CD4-positive, CD25-positive, alpha-beta regulatory T cell (primary cell): ENCODE measurements at regions not wholly inside any gene's neighbourhood (a gene's known extent, or its start where the extent isn't known, plus 50 kb on each side); places are given as distances from the start of the nearest gene placed in this dataset.
A peak's percentile ranks its signal among the peaks of the same experiment; 100 is the strongest.

Experiments used
- ATAC-seq, 2 donors: fragments of 150-1000 bp; cut with Tn5 transposase; one replicate each; pipeline ENCODE4 v1.10.0; 2021; ENCODE audit warnings: low read depth in 2 of 2, moderate number of reproducible peaks in 2 of 2, moderate library complexity in 1 of 2
- DNase-seq, 3 donors: peaks; one replicate each; pipeline versions ENCODE4 v3.0.0 to v3.0.0-alpha.2; 2012 to 2022; ENCODE audit warnings: mixed read lengths in 1 of 3
- H3K27ac ChIP-seq: one replicate; pipeline ENCODE4 v1.7.0; 2013; ENCODE audit warnings: mild to moderate bottlenecking, low read length; ENCODE audit not compliant: insufficient read depth, poor library complexity, severe bottlenecking
- H3K27me3 ChIP-seq: one replicate; pipeline ENCODE4 v1.7.0; 2013; ENCODE audit warnings: low read length; ENCODE audit not compliant: control insufficient read depth, insufficient read depth
- H3K36me3 ChIP-seq: one replicate; pipeline ENCODE4 v1.7.0; 2013; ENCODE audit warnings: mild to moderate bottlenecking, low read length, moderate library complexity; ENCODE audit not compliant: control insufficient read depth, insufficient read depth
- H3K4me1 ChIP-seq: 2 replicates; pipeline ENCODE4 v1.7.0; 2013; ENCODE audit warnings: mild to moderate bottlenecking, low read length; ENCODE audit not compliant: insufficient read depth, control insufficient read depth, poor library complexity, severe bottlenecking
- H3K4me3 ChIP-seq: one replicate; pipeline ENCODE4 v1.7.0; 2013; ENCODE audit warnings: low read depth, mild to moderate bottlenecking, low read length, moderate library complexity
- H3K9me3 ChIP-seq, 2 experiments: 1 replicate in 1 of 2; 2 replicates in 1 of 2; pipeline ENCODE4 v1.7.0; 2013; ENCODE audit warnings: low read length in 2 of 2, mild to moderate bottlenecking in 1 of 2, moderate library complexity in 1 of 2; ENCODE audit not compliant: control insufficient read depth in 2 of 2
- H3K27ac Mint-ChIP-seq, 3 donors: one replicate each; pipeline ENCODE4 v1.8.0; 2020 to 2022; ENCODE audit warnings: mild to moderate bottlenecking in 3 of 3, mixed read lengths in 3 of 3, moderate library complexity in 2 of 3
- H3K27me3 Mint-ChIP-seq: one replicate; pipeline ENCODE4 v1.8.0; 2022; ENCODE audit warnings: mild to moderate bottlenecking, mixed read lengths
- H3K36me3 Mint-ChIP-seq: one replicate; pipeline ENCODE4 v1.8.0; 2020; ENCODE audit warnings: mixed read lengths
- H3K4me1 Mint-ChIP-seq, 4 donors: one replicate each; pipeline ENCODE4 v1.8.0; 2020 to 2022; ENCODE audit warnings: mixed read lengths in 4 of 4, mild to moderate bottlenecking in 1 of 4
- H3K4me3 Mint-ChIP-seq, 4 donors: one replicate each; pipeline ENCODE4 v1.8.0; 2020 to 2022; ENCODE audit warnings: mild to moderate bottlenecking in 4 of 4, mixed read lengths in 4 of 4, moderate library complexity in 3 of 4
- H3K9me3 Mint-ChIP-seq, 7 donors: one replicate each; pipeline ENCODE4 v1.8.0; 2020 to 2022; ENCODE audit warnings: mixed read lengths in 7 of 7, mild to moderate bottlenecking in 3 of 7, moderate library complexity in 2 of 7

DNA sequence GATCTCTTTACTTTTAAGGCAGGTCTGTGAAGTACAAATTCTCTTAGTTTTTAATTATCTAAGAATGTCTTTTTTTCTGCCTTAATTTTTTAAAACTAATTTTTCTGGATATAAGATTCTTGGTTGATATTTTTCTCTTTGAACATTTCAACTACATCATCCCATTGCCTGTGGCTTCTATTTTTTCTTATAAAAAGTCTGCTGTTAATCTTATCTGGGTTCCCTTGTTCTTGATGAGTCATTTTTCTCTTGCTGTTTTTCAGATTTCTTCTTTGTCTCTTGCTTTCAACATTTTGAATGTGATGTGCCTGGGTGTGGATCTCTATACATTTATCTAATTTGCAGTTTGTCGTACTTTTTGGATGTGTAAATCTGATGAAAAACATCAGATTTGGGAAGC, 525.2 kb upstream of the PBX1 start:
- no peaks in the 10 kb centered on the region for H3K36me3 Mint-ChIP-seq
- no peaks in the 10 kb centered on the region for H3K4me1 Mint-ChIP-seq
- Histone ChIP-seq H3K4me3 (no peak overlapping the region), H3K27me3 (no peaks in the 10 kb centered on the region), H3K36me3 (no peaks in the 10 kb centered on the region), H3K27ac (no peak overlapping the region), H3K9me3 (peaks cover 4 to 7% of the 10 kb centered on the region in 2 experiments), H3K4me1 (no peaks in the 10 kb centered on the region)
- ATAC-seq = no peak
- H3K9me3 Mint-ChIP-seq = peaks cover 4 to 32% (median 9%) of the 10 kb centered on the region in 7 donors
- H3K4me3 Mint-ChIP-seq = peak overlapping the region in 1 of 4 donors; percentile 32
- no peak for DNase-seq
- no peaks in the 10 kb centered on the region for H3K27me3 Mint-ChIP-seq
- no peak overlapping the region for H3K27ac Mint-ChIP-seq

DNA sequence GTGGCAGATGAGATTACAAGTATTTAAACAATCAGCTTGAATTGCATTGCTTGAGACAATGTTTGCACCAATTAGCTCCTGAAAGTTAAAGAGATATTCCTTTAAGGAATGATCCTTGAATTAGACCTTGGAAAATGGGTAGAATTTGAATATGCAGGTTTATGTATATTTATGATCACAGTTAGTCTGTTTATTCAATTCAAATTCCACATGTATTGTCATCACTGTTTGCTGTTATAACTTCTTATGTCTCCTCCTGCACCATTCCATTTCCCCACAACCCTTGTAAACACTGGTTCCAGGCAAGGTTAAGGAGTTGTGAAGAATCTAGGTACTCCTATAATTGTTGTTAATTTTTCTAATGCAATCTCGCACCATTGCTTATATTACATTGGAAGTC, 518.2 kb upstream of the PBX1 start:
- no peaks in the 10 kb centered on the region for H3K36me3 ChIP-seq
- Mint-ChIP-seq H3K36me3 (no peaks in the 10 kb centered on the region), H3K27ac (no peak overlapping the region), H3K9me3 (peaks cover 0 to 15% (median 2%) of the 10 kb centered on the region in 7 donors), H3K4me3 (no peak overlapping the region), H3K4me1 (no peaks in the 10 kb centered on the region), H3K27me3 (no peaks in the 10 kb centered on the region)
- H3K27ac ChIP-seq = no peak overlapping the region
- no peak for ATAC-seq
- H3K27me3 ChIP-seq = no peaks in the 10 kb centered on the region
- H3K9me3 ChIP-seq = peaks cover 0 to 4% of the 10 kb centered on the region in 2 experiments
- no peak overlapping the region for H3K4me3 ChIP-seq
- no peaks in the 10 kb centered on the region for H3K4me1 ChIP-seq
- no peak for DNase-seq

DNA sequence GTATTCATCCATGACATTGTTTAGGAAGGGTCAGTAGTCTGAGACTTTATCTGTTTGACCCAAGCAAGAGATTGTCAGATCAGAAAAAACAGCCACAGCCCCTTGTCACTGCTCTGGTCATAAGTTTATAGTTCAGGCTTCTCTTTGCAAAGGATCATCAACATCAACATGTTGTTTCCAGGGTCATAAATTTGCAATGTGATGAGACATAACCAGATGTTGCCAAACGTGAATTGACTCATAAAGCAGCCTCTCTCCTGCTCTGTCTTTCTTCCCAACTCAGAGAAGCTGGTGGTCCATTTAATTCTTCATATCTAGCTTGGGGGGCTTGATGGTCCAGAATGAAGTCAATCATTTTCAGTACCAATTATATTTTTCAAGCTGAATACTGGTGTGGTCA, 507.2 kb upstream of the PBX1 start:
- H3K4me3 Mint-ChIP-seq = no peak overlapping the region
- no peaks in the 10 kb centered on the region for H3K27me3 Mint-ChIP-seq
- peaks cover 0 to 28% (median 8%) of the 10 kb centered on the region in 7 donors for H3K9me3 Mint-ChIP-seq
- Histone ChIP-seq H3K4me3 (no peak overlapping the region), H3K27me3 (no peaks in the 10 kb centered on the region), H3K36me3 (no peaks in the 10 kb centered on the region), H3K9me3 (peaks cover 0 to 4% of the 10 kb centered on the region in 2 experiments), H3K4me1 (no peaks in the 10 kb centered on the region), H3K27ac (no peak overlapping the region)
- H3K27ac Mint-ChIP-seq = no peak overlapping the region
- ATAC-seq (no peak), DNase-seq (no peak)
- no peaks in the 10 kb centered on the region for H3K36me3 Mint-ChIP-seq
- H3K4me1 Mint-ChIP-seq = no peaks in the 10 kb centered on the region

DNA sequence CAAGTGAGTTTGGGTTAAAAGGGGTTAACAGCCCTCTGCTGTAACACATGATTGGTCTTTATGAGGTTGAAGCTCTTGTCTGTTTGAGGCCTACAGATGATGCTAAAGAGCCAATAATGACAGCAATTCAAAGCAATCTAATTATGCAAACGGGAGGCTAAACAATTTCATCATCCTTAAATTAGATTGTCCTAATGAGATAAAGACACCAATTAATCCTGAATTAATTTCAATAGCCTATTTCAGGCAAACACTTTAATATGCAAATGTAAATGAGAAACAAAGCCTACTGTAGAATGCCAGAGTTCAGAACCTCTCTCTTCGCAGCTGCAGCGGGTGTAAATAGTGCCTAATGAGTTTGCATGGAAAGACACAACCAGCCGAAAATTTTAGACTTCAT, 504.7 kb upstream of the PBX1 start:
- H3K27me3 Mint-ChIP-seq = no peaks in the 10 kb centered on the region
- no peak overlapping the region for H3K4me3 ChIP-seq
- no peaks in the 10 kb centered on the region for H3K36me3 ChIP-seq
- H3K36me3 Mint-ChIP-seq = no peaks in the 10 kb centered on the region
- no peaks in the 10 kb centered on the region for H3K4me1 Mint-ChIP-seq
- peaks cover 0 to 28% (median 10%) of the 10 kb centered on the region in 7 donors for H3K9me3 Mint-ChIP-seq
- no peak overlapping the region for H3K27ac Mint-ChIP-seq
- no peak for DNase-seq
- no peak for ATAC-seq
- no peak overlapping the region for H3K4me3 Mint-ChIP-seq
- no peaks in the 10 kb centered on the region for H3K4me1 ChIP-seq
- no peaks in the 10 kb centered on the region for H3K27me3 ChIP-seq
- H3K27ac ChIP-seq = no peak overlapping the region
- H3K9me3 ChIP-seq = peaks cover 0 to 4% of the 10 kb centered on the region in 2 experiments

DNA sequence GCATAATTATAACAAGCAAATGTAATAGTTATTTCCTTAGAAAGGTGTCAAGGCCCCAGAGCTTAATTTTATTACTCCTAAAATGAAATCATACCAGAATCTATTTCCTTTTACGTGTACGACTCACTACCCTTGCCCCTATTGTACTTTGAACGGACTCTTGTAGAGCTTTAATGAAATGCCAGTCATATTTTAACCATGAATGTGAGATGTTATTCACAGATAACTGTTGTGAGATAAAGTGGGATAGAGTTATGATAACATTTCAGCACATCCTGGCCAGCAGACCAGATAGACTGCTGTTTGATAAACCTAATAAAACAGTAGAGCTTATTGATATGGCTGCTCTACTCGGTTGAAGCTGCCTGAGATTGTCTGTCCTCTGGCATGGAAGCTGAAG, 500.8 kb upstream of the PBX1 start:
- Histone ChIP-seq H3K4me3 (no peak overlapping the region), H3K36me3 (no peaks in the 10 kb centered on the region), H3K27ac (no peak overlapping the region), H3K4me1 (no peaks in the 10 kb centered on the region), H3K27me3 (no peaks in the 10 kb centered on the region), H3K9me3 (peaks cover 0 to 4% of the 10 kb centered on the region in 2 experiments)
- no peaks in the 10 kb centered on the region for H3K27me3 Mint-ChIP-seq
- H3K4me1 Mint-ChIP-seq = peaks cover 0 to 4% (median 0%) of the 10 kb centered on the region in 4 donors
- no peak overlapping the region for H3K27ac Mint-ChIP-seq
- H3K36me3 Mint-ChIP-seq = no peaks in the 10 kb centered on the region
- DNase-seq (no peak), ATAC-seq (no peak)
- H3K9me3 Mint-ChIP-seq = peaks cover 0 to 25% (median 9%) of the 10 kb centered on the region in 7 donors
- no peak overlapping the region for H3K4me3 Mint-ChIP-seq

DNA sequence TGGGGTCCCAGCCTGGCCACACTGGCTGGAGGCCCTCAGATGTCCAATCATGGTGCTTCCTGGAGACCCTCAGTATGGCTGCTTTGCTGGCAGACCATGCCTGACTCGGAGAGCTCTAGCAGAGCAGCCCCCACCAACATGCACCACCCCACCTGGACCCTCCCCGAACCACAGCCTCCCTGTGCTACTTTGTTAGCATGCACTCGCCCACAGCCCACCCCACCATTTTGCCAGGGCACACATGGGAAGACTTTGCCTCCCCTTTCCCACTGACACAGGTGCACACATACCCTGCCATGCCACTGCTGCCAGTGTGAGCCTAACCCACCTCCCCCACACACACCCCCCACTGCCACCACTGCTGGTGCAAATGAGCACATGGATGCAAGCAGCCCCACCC, 497.5 kb upstream of the PBX1 start:
- no peak overlapping the region for H3K27ac ChIP-seq

DNA sequence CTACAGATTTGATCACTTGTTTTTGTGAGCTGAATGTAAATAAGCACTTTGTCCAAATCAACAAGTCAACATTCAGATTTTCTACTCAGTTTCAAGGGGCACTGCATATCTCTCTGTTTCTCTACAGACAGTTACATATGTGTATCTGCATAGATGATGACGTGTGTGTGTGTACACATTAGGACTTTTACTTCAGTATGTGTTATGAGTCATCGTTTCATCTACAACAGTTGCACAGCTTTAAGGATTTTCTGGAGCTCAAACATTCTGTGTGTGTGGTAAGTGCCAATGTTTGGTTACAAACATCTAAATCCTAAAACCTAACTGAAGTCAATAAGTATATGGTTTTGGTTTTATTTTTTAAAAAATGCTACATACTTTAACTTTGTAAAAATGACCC, 494.5 kb upstream of the PBX1 start:
- no peak overlapping the region for H3K27ac ChIP-seq
- no peaks in the 10 kb centered on the region for H3K27me3 ChIP-seq
- H3K36me3 ChIP-seq = no peaks in the 10 kb centered on the region
- Mint-ChIP-seq H3K36me3 (no peaks in the 10 kb centered on the region), H3K4me1 (peaks cover 0 to 4% (median 0%) of the 10 kb centered on the region in 4 donors), H3K27me3 (no peaks in the 10 kb centered on the region), H3K9me3 (peaks cover 0 to 30% (median 4%) of the 10 kb centered on the region in 7 donors), H3K4me3 (no peak overlapping the region), H3K27ac (no peak overlapping the region)
- no peaks in the 10 kb centered on the region for H3K4me1 ChIP-seq
- H3K9me3 ChIP-seq = no peaks in the 10 kb centered on the region
- H3K4me3 ChIP-seq = no peak overlapping the region
- no peak for DNase-seq
- no peak for ATAC-seq

More for the DNA sequence above, 497.5 kb upstream of the PBX1 start:
- Mint-ChIP-seq H3K9me3 (peaks cover 0 to 23% (median 5%) of the 10 kb centered on the region in 7 donors), H3K4me3 (no peak overlapping the region), H3K4me1 (peaks cover 0 to 4% (median 0%) of the 10 kb centered on the region in 4 donors), H3K36me3 (no peaks in the 10 kb centered on the region), H3K27me3 (no peaks in the 10 kb centered on the region), H3K27ac (no peak overlapping the region)
- H3K36me3 ChIP-seq = no peaks in the 10 kb centered on the region
- no peaks in the 10 kb centered on the region for H3K4me1 ChIP-seq
- H3K27me3 ChIP-seq = no peaks in the 10 kb centered on the region
- no peak overlapping the region for H3K4me3 ChIP-seq
- ATAC-seq = no peak
- no peak for DNase-seq
- no peaks in the 10 kb centered on the region for H3K9me3 ChIP-seq

DNA sequence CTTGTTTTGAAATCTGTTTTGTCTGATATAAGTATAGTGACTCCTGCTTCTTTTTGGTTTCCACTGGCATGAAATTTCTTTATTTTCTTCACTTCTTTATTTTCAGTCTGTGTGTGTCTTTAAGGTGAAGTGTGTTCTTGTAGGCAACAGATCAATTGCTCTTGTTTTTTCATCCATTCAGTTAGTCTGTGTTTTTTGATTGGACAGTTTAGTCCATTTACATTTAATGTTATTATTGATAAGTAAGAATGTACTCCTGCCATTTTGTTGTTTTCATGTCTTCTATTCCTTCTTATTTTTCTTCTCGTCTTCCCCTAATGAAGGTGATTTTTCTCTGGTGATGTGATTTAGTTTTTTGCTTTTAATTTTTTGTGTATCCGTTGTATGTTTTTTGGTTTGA, 487.7 kb upstream of the PBX1 start:
- H3K27me3 ChIP-seq = no peaks in the 10 kb centered on the region
- DNase-seq (no peak), ATAC-seq (no peak)
- Mint-ChIP-seq H3K27me3 (no peaks in the 10 kb centered on the region), H3K4me1 (no peaks in the 10 kb centered on the region), H3K4me3 (no peak overlapping the region), H3K36me3 (no peaks in the 10 kb centered on the region), H3K27ac (no peak overlapping the region), H3K9me3 (peaks cover 0 to 40% (median 9%) of the 10 kb centered on the region in 7 donors)
- no peaks in the 10 kb centered on the region for H3K36me3 ChIP-seq
- no peak overlapping the region for H3K27ac ChIP-seq
- peaks cover 0 to 5% of the 10 kb centered on the region in 2 experiments for H3K9me3 ChIP-seq
- H3K4me3 ChIP-seq = no peak overlapping the region
- no peaks in the 10 kb centered on the region for H3K4me1 ChIP-seq
